Endothelial cell of umbilical vein (primary cell): ENCODE measurements at regions not wholly inside any gene's neighbourhood (a gene's known extent, or its start where the extent isn't known, plus 50 kb on each side); places are given as distances from the start of the nearest gene placed in this dataset.

Source experiments
- BruUV-seq: library from RNA; stranded (reverse); fragments of 400-500 nt; replicated peaks from 2 replicates; lab custom pipeline; 2021; lab: Mats Ljungman, UMichigan
- CTCF ChIA-PET: fragments of 300-600, 350-600 bp; sonication (Branson Sonifier 250); formaldehyde crosslinking; loops from one replicate; lab custom pipeline; 2021; ENCODE audit warnings: antibody characterized with exemption, inconsistent platforms; lab: Charles Lee
- POLR2A ChIA-PET: fragments of 300-600, 350-600 bp; sonication (Branson Sonifier 250); formaldehyde crosslinking; loops from one replicate; lab custom pipeline; 2021; ENCODE audit warnings: antibody characterized with exemption, inconsistent platforms; lab: Charles Lee
- DNase-seq: peaks from one replicate; pipeline ENCODE4 v3.0.0-alpha.2; 2011; ENCODE audit warnings: low read depth, low spot score
- FAIRE-seq: peaks from 2 replicates; lab custom pipeline; 2011; peaks lifted over from hg19 to GRCh38; lab: Jason Lieb, UNC
- H2AFZ ChIP-seq: 2 replicates; pipeline ENCODE4 v1.6.0; 2012; ENCODE audit warnings: low read depth, low read length, control low read depth, inconsistent platforms
- H3K27ac ChIP-seq: 2 replicates; pipeline ENCODE4 v1.5.1; 2011; ENCODE audit warnings: low read depth, mild to moderate bottlenecking, control low read depth, low read length, moderate library complexity; ENCODE audit not compliant: insufficient read depth
- H3K27me3 ChIP-seq, 2 experiments: 2 replicates each; pipeline versions ENCODE4 v1.6.0 to v1.6.1; 2011; ENCODE audit warnings: low read length in 2 of 2, mixed read lengths in 1 of 2; ENCODE audit not compliant: control insufficient read depth in 2 of 2, insufficient read depth in 2 of 2
- H3K36me3 ChIP-seq, 2 experiments: 2 replicates in 1 of 2; 3 replicates in 1 of 2; pipeline ENCODE4 v1.5.1; 2011; ENCODE audit warnings: low read length in 2 of 2, mild to moderate bottlenecking in 1 of 2, moderate library complexity in 1 of 2; ENCODE audit not compliant: control insufficient read depth in 2 of 2, insufficient read depth in 2 of 2; ENCODE audit errors: extremely low read depth in 1 of 2
- H3K4me1 ChIP-seq: 3 replicates; pipeline ENCODE4 v1.5.1; 2011; ENCODE audit warnings: mild to moderate bottlenecking, low read length; ENCODE audit not compliant: control insufficient read depth, insufficient read depth; ENCODE audit errors: extremely low read depth
- H3K4me2 ChIP-seq: 2 replicates; pipeline ENCODE4 v1.6.1; 2011; ENCODE audit warnings: low read length, control low read depth, mixed read lengths; ENCODE audit not compliant: insufficient read depth
- H3K4me3 ChIP-seq, 3 experiments: fragments of 200-600 bp in 1 of 3; sonication (generic), shearing (Covaris generic) in 1 of 3; replicated peaks in 1 of 3; 2 replicates each; pipeline ENCODE4 v1.5.1; 2011 to 2016; ENCODE audit warnings: control low read depth in 3 of 3, low read length in 3 of 3, mild to moderate bottlenecking in 2 of 3, inconsistent platforms in 1 of 3, low read depth in 1 of 3, moderate library complexity in 1 of 3; ENCODE audit not compliant: insufficient read depth in 1 of 3
- H3K79me2 ChIP-seq: 2 replicates; pipeline ENCODE4 v1.6.0; 2012; ENCODE audit warnings: low read length, inconsistent platforms; ENCODE audit not compliant: control insufficient read depth, insufficient read depth
- H3K9ac ChIP-seq: replicated peaks from 2 replicates; pipeline ENCODE3; 2011; ENCODE audit warnings: low read length, control low read depth; ENCODE audit not compliant: insufficient read depth; ENCODE audit errors: extremely low read depth
- H3K9me1 ChIP-seq: replicated peaks from 3 replicates; pipeline ENCODE4 v1.6.0; 2011; ENCODE audit warnings: mild to moderate bottlenecking, low read length; ENCODE audit not compliant: control insufficient read depth, insufficient read depth; ENCODE audit errors: extremely low read depth
- H3K9me3 ChIP-seq: replicated peaks from 2 replicates; pipeline ENCODE4 v1.5.1; 2012; ENCODE audit warnings: low read length, inconsistent platforms; ENCODE audit not compliant: control insufficient read depth, insufficient read depth
- H4K20me1 ChIP-seq: replicated peaks from 2 replicates; pipeline ENCODE3; 2011; ENCODE audit warnings: mild to moderate bottlenecking, low read length; ENCODE audit not compliant: control insufficient read depth, insufficient read depth; ENCODE audit errors: extremely low read depth
- CTCF ChIP-seq, 2 donors: IDR thresholded peaks; 1 replicate in 1 of 2; 2 replicates in 1 of 2; pipeline ENCODE4 v1.5.1; 2011; ENCODE audit warnings: low read length in 2 of 2, mild to moderate bottlenecking in 2 of 2, moderate library complexity in 2 of 2, control low read depth in 1 of 2, inconsistent platforms in 1 of 2, low read depth in 1 of 2; ENCODE audit not compliant: insufficient read depth in 1 of 2; ENCODE audit errors: extremely low read depth in 1 of 2
- EZH2 ChIP-seq: IDR thresholded peaks from 2 replicates; pipeline ENCODE4 v1.6.1; 2012; ENCODE audit warnings: borderline replicate concordance, low read depth, mild to moderate bottlenecking, moderate library complexity, low read length, inconsistent platforms; ENCODE audit not compliant: severe bottlenecking
- FOS ChIP-seq: IDR thresholded peaks from 2 replicates; pipeline ENCODE4 v1.6.1; 2011; ENCODE audit warnings: mild to moderate bottlenecking, low read length, moderate library complexity, borderline replicate concordance; ENCODE audit not compliant: insufficient read depth
- GATA2 ChIP-seq: IDR thresholded peaks from 2 replicates; pipeline ENCODE4 v1.7.0; 2011; ENCODE audit warnings: low read depth, mild to moderate bottlenecking, moderate library complexity, mixed read lengths, low read length; ENCODE audit not compliant: insufficient read length, insufficient read depth
- JUN ChIP-seq: IDR thresholded peaks from 2 replicates; pipeline ENCODE4 v1.6.1; 2011; ENCODE audit warnings: borderline replicate concordance, low read depth; ENCODE audit not compliant: insufficient read length, insufficient read depth
- MAX ChIP-seq: IDR thresholded peaks from 2 replicates; pipeline ENCODE4 v1.6.1; 2011; ENCODE audit not compliant: insufficient read depth, insufficient read length
- MYC ChIP-seq: IDR thresholded peaks from one replicate; pipeline ENCODE4 v1.6.1; 2011; ENCODE audit warnings: mild to moderate bottlenecking, low read depth, low read length
- POLR2A ChIP-seq: IDR thresholded peaks from 2 replicates; pipeline ENCODE4 v1.6.1; 2012; ENCODE audit warnings: low read depth, mild to moderate bottlenecking, control low read depth, low read length
- POLR2AphosphoS5 ChIP-seq: IDR thresholded peaks from 2 replicates; pipeline ENCODE4 v1.6.1; 2012; ENCODE audit warnings: low read depth, mild to moderate bottlenecking, control low read depth, low read length, moderate library complexity; ENCODE audit not compliant: insufficient read depth
- dilution Hi-C: fragments of 300-500 bp; cut with MboI; formaldehyde crosslinking; loops from one replicate; pipeline ENCODE4 v1.15.0; 2019; ENCODE audit warnings: low sequenced_read_pairs; ENCODE audit not compliant: extremely low pct_ligation_motif_present
- intact Hi-C: fragments of 100-400 bp; cut with micrococcal nuclease; formaldehyde crosslinking; loops from one replicate; pipeline ENCODE4 v1.10.0; 2022

- intact Hi-C loops, result no loop called here
- Histone ChIP-seq H4K20me1 (no peaks in the 10 kb centered on the region), H3K4me2 (no peak overlapping the region), H3K4me1 (no peaks in the 10 kb centered on the region), H2AFZ (no peak overlapping the region), H3K9me1 (no peaks in the 10 kb centered on the region), H3K27ac (no peak overlapping the region), H3K36me3 (no peaks in the 10 kb centered on the region), H3K4me3 (no peak overlapping the region), H3K9me3 (no peaks in the 10 kb centered on the region), H3K27me3 (no peaks in the 10 kb centered on the region), H3K9ac (no peak overlapping the region), H3K79me2 (no peaks in the 10 kb centered on the region)
- DNase-seq (no peak), FAIRE-seq (no peak)
- dilution Hi-C loops, result no loop called here
- ChIA-PET CTCF (no interaction called here), POLR2A (no interaction called here)
- TF ChIP-seq MAX, result no peak
- no peak for TF ChIP-seq FOS
- no peak for TF ChIP-seq MYC
- TF ChIP-seq EZH2, result no peak
- TF ChIP-seq JUN, result no peak
- no peak for TF ChIP-seq CTCF (IDR thresholded peaks at IDR 0.05; ENCODE audit: extremely low read depth in 1 of 2, insufficient read depth in 1 of 2, low read depth in 1 of 2, low read length in 2 of 2)
- TF ChIP-seq POLR2AphosphoS5, result no peak
- no peak for TF ChIP-seq GATA2
- no peak for TF ChIP-seq POLR2A
- no TSS peak for BruUV-seq
Observed at GRCh38 chr3:73846951-73847350, 222.2 kb upstream of the PDZRN3 start.
